HG02759 (cell line): ENCODE measurements at regions not wholly inside any gene's neighbourhood (a gene's known extent, or its start where the extent isn't known, plus 50 kb on each side); places are given as distances from the start of the nearest gene placed in this dataset.
A peak's percentile ranks its signal among the peaks of the same experiment; 100 is the strongest.
"Not testable (repeated sequence)": the region's sequence is repeated elsewhere in the genome, so short reads cannot be mapped to it uniquely, and the experiment has no call there.

ENCODE experiments used
- ATAC-seq: cut with Tn5 transposase; IDR thresholded peaks from one replicate; pipeline ENCODE4 v1.9.1; 2021; ENCODE audit warnings: mild to moderate bottlenecking, moderate library complexity; ENCODE audit not compliant: unreplicated experiment

DNA sequence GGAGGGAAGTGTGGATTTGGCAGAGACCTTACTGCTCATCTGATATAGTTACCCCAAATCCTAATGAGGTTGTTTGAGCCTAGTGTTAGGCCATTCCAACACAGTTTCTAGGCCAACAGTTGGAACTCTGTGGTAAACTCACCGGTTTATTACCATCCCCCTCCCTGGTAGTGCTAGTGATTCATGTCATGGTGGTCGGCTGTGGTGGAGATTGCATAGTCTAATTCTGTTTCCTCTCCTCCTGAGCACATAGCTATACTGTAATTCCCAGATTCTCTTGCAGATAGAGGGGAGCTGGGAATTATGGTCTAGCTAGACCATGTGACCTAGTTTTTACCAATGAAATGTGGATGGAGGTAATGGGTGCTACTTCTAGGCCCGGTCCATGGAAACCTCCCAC lies 123.7 kb upstream of the KIF26B start:
- ATAC-seq, result no peak

- ATAC-seq, result no peak
Measured at GRCh38 chr1:245026247-245026646, 128.5 kb upstream of the KIF26B start.

GRCh38 chr1:245025525-245025924 lies 129.3 kb upstream of the KIF26B start:
- ATAC-seq, result no peak

- ATAC-seq, result no peak
Measured at GRCh38 chr1:245023222-245023621, 131.6 kb upstream of the KIF26B start.

- no peak for ATAC-seq
Measured at GRCh38 chr1:245019910-245020486, 134.8 kb upstream of the KIF26B start.

- ATAC-seq, result no peak
Measured at GRCh38 chr1:245016700-245017099, 138.1 kb upstream of the KIF26B start.

- ATAC-seq, result no peak
Measured at GRCh38 chr1:245015031-245015430, 139.8 kb upstream of the KIF26B start.

- ATAC-seq, result no peak
Measured at GRCh38 chr1:245014247-245015029, 140.3 kb upstream of the KIF26B start.

DNA sequence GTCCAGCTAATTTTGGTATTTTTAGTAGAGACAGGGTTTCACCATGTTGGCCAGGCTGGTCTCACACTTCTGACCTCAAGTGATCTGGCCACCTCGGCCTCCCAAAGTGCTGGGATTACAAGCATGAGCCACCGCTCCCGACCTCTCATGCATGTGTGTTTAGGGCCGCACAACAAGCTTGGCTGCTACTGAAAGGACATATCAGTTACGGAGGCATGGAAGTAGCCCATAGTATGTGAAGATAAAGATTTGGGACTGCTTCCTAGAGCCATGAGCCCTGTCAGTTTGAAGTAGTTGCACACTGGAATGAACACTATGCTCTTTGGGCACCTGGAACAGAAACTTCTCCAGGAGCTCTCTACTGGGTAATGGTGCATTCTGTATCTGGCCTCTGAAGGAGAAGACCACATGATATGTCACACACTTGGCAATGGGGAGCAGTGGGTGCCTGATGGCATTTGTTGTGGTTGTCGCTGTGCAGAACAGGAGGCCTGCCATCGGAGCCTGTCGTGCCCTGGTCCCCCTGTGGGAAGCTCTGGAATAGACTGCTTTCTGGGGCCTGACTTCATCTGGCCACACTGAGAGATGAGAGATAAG lies 144.7 kb upstream of the KIF26B start:
- ATAC-seq, result no peak

DNA sequence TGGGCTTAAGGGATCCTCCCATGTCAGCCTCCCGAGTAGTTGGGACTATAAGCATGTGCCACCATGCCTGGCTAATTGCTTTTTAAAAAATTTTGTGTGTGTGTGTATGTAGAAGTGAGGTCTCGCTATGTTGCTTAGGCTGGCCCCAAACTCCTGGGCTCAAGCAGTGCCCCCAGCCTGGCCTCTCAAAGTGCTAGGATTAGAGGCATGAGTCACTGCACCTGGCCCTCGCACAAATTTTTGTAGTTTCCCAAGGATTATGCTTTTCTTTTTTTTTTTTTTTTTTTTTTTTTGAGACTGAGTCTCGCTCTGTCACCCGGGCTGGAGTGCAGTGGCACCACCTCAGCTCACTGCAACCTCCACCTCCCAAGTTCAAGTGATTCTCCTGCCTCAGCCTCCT lies 144.4 kb upstream of the HNRNPU start:
- ATAC-seq, result no peak

DNA sequence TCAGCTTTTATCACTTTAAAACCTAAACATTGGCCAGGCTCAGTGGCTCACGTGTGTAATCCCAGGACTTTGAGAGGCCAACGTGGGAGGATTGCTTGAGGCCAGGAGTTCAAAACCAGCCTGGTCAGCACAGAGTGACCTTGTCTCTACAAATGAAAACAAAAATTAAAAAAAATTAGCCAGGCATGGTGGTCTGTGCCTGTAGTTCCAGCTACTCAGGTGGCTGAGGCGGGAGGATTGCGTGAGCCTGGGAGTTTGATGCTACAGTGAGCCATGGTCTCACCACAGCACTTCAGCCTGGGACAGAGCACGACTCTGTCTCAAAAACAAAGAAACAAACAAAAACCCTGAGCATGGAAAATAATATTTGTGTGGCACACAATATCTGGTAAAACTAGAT lies 143.5 kb upstream of the HNRNPU start:
- ATAC-seq, result no peak

- no peak for ATAC-seq
Measured at GRCh38 chr1:245003246-245003645, 138.9 kb upstream of the HNRNPU start.

GRCh38 chr1:245001252-245001651 lies 136.9 kb upstream of the HNRNPU start:
- ATAC-seq, result no peak

DNA sequence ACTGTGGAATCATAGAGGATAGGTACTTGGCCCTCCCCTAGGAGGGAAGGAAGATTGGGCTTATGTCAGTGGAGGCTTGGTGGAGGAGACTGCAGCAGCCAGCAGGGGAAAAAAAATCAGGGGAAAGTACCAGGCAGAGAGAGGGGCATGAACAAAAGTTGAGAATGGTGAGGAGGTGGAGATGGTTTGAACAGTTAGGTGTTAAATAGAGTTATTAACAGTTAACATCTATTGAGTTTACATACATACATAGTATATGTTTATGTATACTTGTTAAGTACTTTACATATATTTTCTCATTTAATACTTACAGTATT lies 136.5 kb upstream of the HNRNPU start:
- ATAC-seq, result peak; percentile 63

DNA sequence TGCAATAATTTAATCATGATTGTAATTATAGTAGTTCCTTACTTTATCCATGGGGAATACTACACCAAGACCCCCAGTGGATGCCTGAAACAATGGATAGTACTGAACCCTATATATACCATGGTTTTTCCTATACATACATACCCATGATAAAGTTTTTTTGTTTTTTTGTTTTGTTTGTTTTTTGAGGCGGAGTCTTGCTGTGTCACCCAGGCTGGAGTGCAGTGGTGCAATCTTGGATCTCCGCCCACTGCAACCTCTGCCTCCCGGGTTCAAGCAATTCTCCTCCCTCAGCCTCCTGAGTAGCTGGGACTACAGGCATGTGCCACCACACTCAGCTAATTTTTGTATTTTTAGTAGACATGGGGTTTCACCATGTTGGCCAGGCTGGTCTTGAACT lies 135.3 kb upstream of the HNRNPU start:
- not testable (repeated sequence) for ATAC-seq

- ATAC-seq, result no peak
Measured at GRCh38 chr1:244998717-244999346, 134.5 kb upstream of the HNRNPU start.

GRCh38 chr1:244995602-244996400 lies 131.5 kb upstream of the HNRNPU start:
- ATAC-seq, result no peak

DNA sequence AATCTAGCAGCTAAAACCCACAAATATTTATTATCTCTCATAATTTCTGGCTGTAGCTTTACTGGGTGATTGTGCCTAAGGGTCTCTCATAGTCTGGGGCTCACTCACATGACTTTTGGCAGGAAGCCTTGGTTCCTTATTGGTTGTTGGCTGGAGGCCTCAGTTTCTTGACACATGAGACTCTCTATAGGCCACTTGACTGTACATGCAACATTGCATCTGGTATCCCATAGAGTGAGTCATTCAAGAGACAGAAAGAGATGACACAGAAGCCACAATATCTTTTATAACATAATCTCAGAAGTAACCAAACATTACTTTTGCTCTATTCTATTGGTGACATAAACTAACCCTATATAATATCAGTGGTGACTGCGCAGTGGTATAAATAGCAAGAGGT lies 128.5 kb upstream of the HNRNPU start:
- ATAC-seq, result no peak

DNA sequence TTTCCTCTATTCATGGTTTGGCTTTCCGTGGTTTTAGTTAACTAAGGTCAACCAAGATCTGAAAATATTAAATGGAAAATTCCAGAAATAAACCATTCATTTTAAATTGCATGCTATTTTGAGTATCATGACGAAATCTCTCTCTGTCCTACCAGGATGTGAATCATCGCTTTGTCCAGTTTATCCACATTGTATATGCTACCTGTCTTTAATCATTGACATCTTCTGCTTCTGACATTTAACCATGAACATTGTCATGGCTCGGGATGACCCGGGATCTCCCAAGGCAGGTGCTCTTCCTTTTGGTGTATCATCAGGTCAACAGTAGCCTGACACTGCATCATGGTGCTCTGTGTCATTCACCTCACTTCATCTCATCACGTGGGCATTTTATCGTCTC lies 125.5 kb upstream of the HNRNPU start:
- ATAC-seq, result no peak

DNA sequence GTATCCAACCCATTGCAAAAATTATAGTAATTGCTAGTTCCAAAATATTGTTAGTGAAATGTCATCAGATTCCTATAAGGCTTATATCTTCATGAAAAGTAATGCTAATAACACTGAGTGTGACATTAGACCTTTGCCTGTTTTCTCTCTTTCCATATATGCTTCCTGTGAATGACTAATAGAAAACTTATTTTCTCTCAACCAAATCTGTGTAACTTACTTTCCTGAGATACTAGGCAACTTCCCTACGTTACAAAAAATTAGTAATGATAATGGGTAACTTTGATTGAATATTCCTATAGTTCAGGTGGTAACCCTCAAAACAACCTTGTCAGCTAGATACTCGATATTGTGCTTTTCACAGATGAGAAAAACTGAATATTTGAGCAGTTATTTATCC lies 124.2 kb upstream of the HNRNPU start:
- ATAC-seq, result no peak

- no peak for ATAC-seq
Measured at GRCh38 chr1:244980605-244981004, 116.3 kb upstream of the HNRNPU start.
